H1 (cell line): ENCODE measurements at regions not wholly inside any gene's neighbourhood (a gene's known extent, or its start where the extent isn't known, plus 50 kb on each side); places are given as distances from the start of the nearest gene placed in this dataset.

Experiments used
- CTCF ChIA-PET: fragments of 300-600 bp; sonication (Branson Sonifier 250); formaldehyde crosslinking; loops from one replicate; lab custom pipeline; 2021; ENCODE audit not compliant: partially characterized antibody; lab: Charles Lee
- POLR2A ChIA-PET: fragments of 300-600 bp; sonication (Branson Sonifier 250); formaldehyde crosslinking; loops from one replicate; lab custom pipeline; 2021; ENCODE audit warnings: inconsistent platforms; ENCODE audit not compliant: partially characterized antibody; lab: Charles Lee
- DNase-seq, 2 experiments: peaks; one replicate each; pipeline versions ENCODE4 v3.0.0 to v3.0.0-alpha.2; 2010 to 2022; ENCODE audit warnings: low spot score in 2 of 2, low read depth in 1 of 2, mixed read lengths in 1 of 2
- FAIRE-seq: peaks from 2 replicates; lab custom pipeline; 2011; peaks lifted over from hg19 to GRCh38; lab: Jason Lieb, UNC
- H2AFZ ChIP-seq: 2 replicates; pipeline ENCODE4 v1.8.1; 2012; ENCODE audit warnings: low read length, inconsistent platforms
- H2AK5ac ChIP-seq: 2 replicates; pipeline ENCODE4 v1.6.1; 2013; ENCODE audit warnings: low read depth, low read length
- H2BK120ac ChIP-seq: replicated peaks from 2 replicates; pipeline ENCODE3; 2013; ENCODE audit warnings: low read depth, low read length, inconsistent platforms
- H2BK12ac ChIP-seq: 2 replicates; pipeline ENCODE4 v1.6.1; 2013; ENCODE audit warnings: low read depth, low read length
- H2BK15ac ChIP-seq: 2 replicates; pipeline ENCODE4 v1.6.1; 2013; ENCODE audit warnings: low read length
- H2BK20ac ChIP-seq: 2 replicates; pipeline ENCODE4 v1.6.1; 2013; ENCODE audit warnings: low read length
- H2BK5ac ChIP-seq: 2 replicates; pipeline ENCODE4 v1.6.1; 2013; ENCODE audit warnings: low read depth, low read length
- H3K14ac ChIP-seq: 2 replicates; pipeline ENCODE4 v1.6.1; 2013; ENCODE audit warnings: inconsistent platforms; ENCODE audit not compliant: insufficient read length
- H3K18ac ChIP-seq: 2 replicates; pipeline ENCODE4 v1.6.1; 2013; ENCODE audit warnings: low read length; ENCODE audit errors: extremely low read depth
- H3K23ac ChIP-seq: 2 replicates; pipeline ENCODE4 v1.6.1; 2013; ENCODE audit warnings: inconsistent platforms; ENCODE audit not compliant: insufficient read length
- H3K23me2 ChIP-seq: 2 replicates; pipeline ENCODE4 v1.6.1; 2013; ENCODE audit warnings: low read depth, low read length
- H3K27ac ChIP-seq: 2 replicates; pipeline ENCODE4 v1.6.1; 2011; ENCODE audit warnings: low read depth, low read length, inconsistent platforms
- H3K27me3 ChIP-seq, 4 experiments: replicated peaks in 1 of 4; 1 replicate in 1 of 4; 2 replicates in 3 of 4; pipeline versions ENCODE4 v1.6.1 to v1.8.1; 2011 to 2013; ENCODE audit warnings: low read length in 3 of 4, mild to moderate bottlenecking in 3 of 4, inconsistent platforms in 2 of 4, mixed read lengths in 2 of 4, moderate library complexity in 1 of 4; ENCODE audit not compliant: control insufficient read depth in 3 of 4, insufficient read depth in 3 of 4; ENCODE audit errors: extremely low read depth in 1 of 4
- H3K36me3 ChIP-seq, 4 experiments: 2 replicates each; pipeline versions ENCODE4 v1.6.1 to v1.8.1; 2011 to 2013; ENCODE audit warnings: mild to moderate bottlenecking in 4 of 4, low read length in 3 of 4, moderate library complexity in 2 of 4, control low read depth in 1 of 4, inconsistent platforms in 1 of 4; ENCODE audit not compliant: insufficient read depth in 4 of 4, control insufficient read depth in 2 of 4
- H3K4ac ChIP-seq: replicated peaks from 2 replicates; pipeline ENCODE3; 2013; ENCODE audit warnings: low read length, low read depth, mixed read lengths, inconsistent platforms; ENCODE audit not compliant: insufficient read length
- H3K4me1 ChIP-seq, 4 experiments: replicated peaks in 1 of 4; 1 replicate in 1 of 4; 2 replicates in 3 of 4; pipeline versions ENCODE4 v1.6.1 to v1.8.1; 2011 to 2013; ENCODE audit warnings: low read length in 3 of 4, inconsistent platforms in 2 of 4, mixed read lengths in 1 of 4; ENCODE audit not compliant: insufficient read depth in 4 of 4, control insufficient read depth in 3 of 4
- H3K4me2 ChIP-seq, 2 experiments: 2 replicates each; pipeline versions ENCODE4 v1.6.1 to v1.8.1; 2011 to 2013; ENCODE audit warnings: low read depth in 2 of 2, low read length in 2 of 2, control low read depth in 1 of 2, inconsistent platforms in 1 of 2, mild to moderate bottlenecking in 1 of 2; ENCODE audit not compliant: insufficient read depth in 1 of 2
- H3K4me3 ChIP-seq, 4 experiments: fragments of 200-600, 300-600 bp in 1 of 4; sonication (generic), shearing (Covaris generic), sonication (Bioruptor Twin) in 1 of 4; 2 replicates each; pipeline versions ENCODE4 v1.5.1 to v1.8.1; 2011 to 2016; ENCODE audit warnings: low read length in 4 of 4, low read depth in 3 of 4, control low read depth in 2 of 4, inconsistent platforms in 2 of 4, mild to moderate bottlenecking in 2 of 4, mixed read lengths in 1 of 4, moderate library complexity in 1 of 4; ENCODE audit not compliant: insufficient read depth in 2 of 4; ENCODE audit errors: extremely low read depth in 1 of 4
- H3K56ac ChIP-seq: replicated peaks from 2 replicates; pipeline ENCODE3; 2013; ENCODE audit warnings: low read depth, mild to moderate bottlenecking, mixed read lengths, low read length, inconsistent platforms; ENCODE audit not compliant: insufficient read length
- H3K79me1 ChIP-seq: 2 replicates; pipeline ENCODE4 v1.6.1; 2013; ENCODE audit warnings: low read depth, low read length, control low read depth
- H3K79me2 ChIP-seq, 2 experiments: 2 replicates each; pipeline versions ENCODE4 v1.6.1 to v1.8.1; 2012 to 2013; ENCODE audit warnings: low read length in 2 of 2, mild to moderate bottlenecking in 2 of 2, inconsistent platforms in 1 of 2; ENCODE audit not compliant: insufficient read depth in 2 of 2, control insufficient read depth in 1 of 2
- H3K9ac ChIP-seq, 4 experiments: replicated peaks in 1 of 4; 1 replicate in 1 of 4; 2 replicates in 3 of 4; pipeline versions ENCODE4 v1.6.1 to v1.8.1; 2011 to 2013; ENCODE audit warnings: low read depth in 3 of 4, low read length in 3 of 4, control low read depth in 2 of 4, mild to moderate bottlenecking in 2 of 4, moderate library complexity in 2 of 4, inconsistent platforms in 1 of 4; ENCODE audit errors: extremely low read depth in 1 of 4
- H3K9me3 ChIP-seq, 2 experiments: 2 replicates each; pipeline versions ENCODE4 v1.6.1 to v1.8.1; 2012 to 2013; ENCODE audit warnings: mild to moderate bottlenecking in 2 of 2, moderate library complexity in 2 of 2, control low read depth in 1 of 2, inconsistent platforms in 1 of 2, low read depth in 1 of 2, low read length in 1 of 2, mixed read lengths in 1 of 2; ENCODE audit not compliant: insufficient read depth in 2 of 2
- H4K20me1 ChIP-seq, 2 experiments: replicated peaks in 1 of 2; 2 replicates each; pipeline versions ENCODE3 to v1.8.1; 2011 to 2013; ENCODE audit warnings: inconsistent platforms in 2 of 2, low read length in 2 of 2, mild to moderate bottlenecking in 1 of 2; ENCODE audit not compliant: insufficient read depth in 2 of 2, control insufficient read depth in 1 of 2
- H4K5ac ChIP-seq: 2 replicates; pipeline ENCODE4 v1.6.1; 2013; ENCODE audit warnings: low read length, low read depth, mixed read lengths, inconsistent platforms; ENCODE audit not compliant: insufficient read length
- H4K8ac ChIP-seq: 2 replicates; pipeline ENCODE4 v1.8.0; 2013; ENCODE audit warnings: mild to moderate bottlenecking, moderate library complexity, low read length, inconsistent platforms; ENCODE audit not compliant: insufficient read depth; ENCODE audit errors: extremely low read depth
- H4K91ac ChIP-seq: replicated peaks from 2 replicates; pipeline ENCODE3; 2013; ENCODE audit warnings: low read length, mixed read lengths, inconsistent platforms; ENCODE audit not compliant: insufficient read length
- ATF3 ChIP-seq: IDR thresholded peaks from 2 replicates; pipeline ENCODE4 v1.6.1; 2011; ENCODE audit warnings: low read depth, mild to moderate bottlenecking, low read length; ENCODE audit not compliant: insufficient read depth
- SIN3A ChIP-seq, 2 experiments: IDR thresholded peaks in 1 of 2; conservative IDR thresholded peaks in 1 of 2; 2 replicates each; pipeline ENCODE4 v1.6.1; 2011 to 2012; ENCODE audit warnings: low read length in 2 of 2, improper control_type of control experiment in 1 of 2, low read depth in 1 of 2, mild to moderate bottlenecking in 1 of 2
- SUZ12 ChIP-seq: fragments of 200-600 bp; sonication (generic); IDR thresholded peaks from 2 replicates; pipeline ENCODE4 v1.6.1; 2012; ENCODE audit warnings: mild to moderate bottlenecking, inconsistent platforms, low read length, moderate library complexity, mixed read lengths

DNA sequence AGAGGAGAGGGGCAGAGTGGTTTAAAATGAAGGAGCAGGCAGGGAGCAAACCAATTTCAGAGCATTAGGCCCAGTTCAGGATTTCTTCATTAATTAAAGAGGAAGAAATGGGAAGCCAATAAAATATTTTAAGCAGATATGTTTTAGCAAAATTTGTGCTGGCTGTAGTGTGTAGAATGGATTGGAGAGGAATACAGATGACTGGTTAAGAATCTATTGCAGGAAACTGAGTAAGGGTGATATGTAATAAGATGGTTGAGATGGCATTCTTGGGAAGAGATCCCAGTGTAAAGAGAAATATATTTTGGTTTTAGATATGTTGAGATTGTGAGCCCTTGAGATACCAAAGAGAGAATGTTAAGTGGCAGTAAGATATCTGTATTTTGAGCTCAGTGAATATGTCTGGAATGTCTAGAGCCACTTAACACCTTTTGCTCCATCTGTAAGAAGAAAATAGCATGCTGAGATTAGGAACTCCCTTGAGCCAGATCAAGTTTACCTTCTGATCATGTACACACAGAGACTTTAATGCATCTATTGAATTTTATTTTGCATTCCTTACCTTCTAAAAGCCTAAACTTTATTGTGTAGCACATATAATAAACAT, 79.5 kb upstream of the SLC27A6 start:
- DNase-seq, result no peak
- no peaks in the 10 kb centered on the region for H3K79me1 ChIP-seq
- H2BK20ac ChIP-seq, result no peak overlapping the region
- CTCF ChIA-PET, result interaction anchor here (1.3 to 2.4 kb wide), 4 partner anchors 9 to 20 kb away, joined by 3 to 10 read pairs (median 4); no protein-coding TSS in a partner anchor
- no peak overlapping the region for H2AK5ac ChIP-seq
- no peak overlapping the region for H3K4me3 ChIP-seq
- no peaks in the 10 kb centered on the region for H3K27me3 ChIP-seq
- H2BK15ac ChIP-seq, result no peak overlapping the region
- H2BK120ac ChIP-seq, result no peak overlapping the region
- no peak overlapping the region for H3K18ac ChIP-seq
- H3K9ac ChIP-seq, result no peak overlapping the region
- no peak overlapping the region for H4K5ac ChIP-seq
- no peak overlapping the region for H3K4ac ChIP-seq
- H3K79me2 ChIP-seq, result no peaks in the 10 kb centered on the region
- no peaks in the 10 kb centered on the region for H4K20me1 ChIP-seq
- H2BK5ac ChIP-seq, result no peak overlapping the region
- H3K9me3 ChIP-seq, result no peaks in the 10 kb centered on the region
- no peak overlapping the region for H4K91ac ChIP-seq
- H2BK12ac ChIP-seq, result no peak overlapping the region
- H2AFZ ChIP-seq, result no peak overlapping the region
- H3K36me3 ChIP-seq, result no peaks in the 10 kb centered on the region
- H3K14ac ChIP-seq, result no peak overlapping the region
- H3K4me2 ChIP-seq, result no peak overlapping the region
- TF ChIP-seq ATF3 (no peak), SIN3A (conservative IDR thresholded peaks at IDR 0.05 in 1 of 2, IDR thresholded peaks at IDR 0.05 in 1 of 2; ENCODE audit: low read depth in 1 of 2, low read length in 2 of 2) (no peak), SUZ12 (no peak)
- TF ChIP-seq, all 59 proteins: peak for 0
- no peak overlapping the region for H3K56ac ChIP-seq
- H3K4me1 ChIP-seq, result no peaks in the 10 kb centered on the region
- H3K27ac ChIP-seq, result no peak overlapping the region
- no peak overlapping the region for H4K8ac ChIP-seq
- no peak overlapping the region for H3K23ac ChIP-seq
- no peaks in the 10 kb centered on the region for H3K23me2 ChIP-seq
- POLR2A ChIA-PET, result no interaction called here
- no peak for FAIRE-seq
